ENCODE measurements at regions not wholly inside any gene's neighbourhood (a gene's known extent, or its start where the extent isn't known, plus 50 kb on each side); places are given as distances from the start of the nearest gene placed in this dataset.

DNA sequence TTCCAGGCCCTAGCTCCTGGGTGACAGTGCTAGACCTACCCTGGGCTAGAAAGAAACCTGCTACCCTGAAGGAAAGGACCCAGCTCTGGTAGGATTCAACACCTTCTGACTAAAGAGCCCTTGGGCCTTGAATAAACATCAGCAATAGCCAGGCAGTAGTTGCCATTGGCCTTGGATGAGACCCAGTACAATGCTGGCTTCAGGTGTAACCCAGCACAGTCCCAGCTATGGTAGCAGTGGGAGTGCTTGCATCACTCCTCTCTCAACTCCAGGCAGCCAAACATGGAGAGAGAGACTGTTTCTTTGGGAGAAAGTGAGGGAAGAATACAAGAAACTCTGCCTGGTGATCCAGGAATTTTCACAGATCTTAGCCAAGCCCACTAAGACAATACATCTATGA is 73.5 kb upstream of the CXorf66 start:
- no peak for TF ChIP-seq MXI1 (IDR thresholded peaks at IDR 0.05; ENCODE audit: low read depth, low read length)
- TF ChIP-seq, protein P1, sequence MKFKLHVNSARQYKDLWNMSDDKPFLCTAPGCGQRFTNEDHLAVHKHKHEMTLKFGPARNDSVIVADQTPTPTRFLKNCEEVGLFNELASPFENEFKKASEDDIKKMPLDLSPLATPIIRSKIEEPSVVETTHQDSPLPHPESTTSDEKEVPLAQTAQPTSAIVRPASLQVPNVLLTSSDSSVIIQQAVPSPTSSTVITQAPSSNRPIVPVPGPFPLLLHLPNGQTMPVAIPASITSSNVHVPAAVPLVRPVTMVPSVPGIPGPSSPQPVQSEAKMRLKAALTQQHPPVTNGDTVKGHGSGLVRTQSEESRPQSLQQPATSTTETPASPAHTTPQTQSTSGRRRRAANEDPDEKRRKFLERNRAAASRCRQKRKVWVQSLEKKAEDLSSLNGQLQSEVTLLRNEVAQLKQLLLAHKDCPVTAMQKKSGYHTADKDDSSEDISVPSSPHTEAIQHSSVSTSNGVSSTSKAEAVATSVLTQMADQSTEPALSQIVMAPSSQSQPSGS (IDR thresholded peaks at IDR 0.05; ENCODE audit: low read length) = no peak
